ENCODE measurements at regions not wholly inside any gene's neighbourhood (a gene's known extent, or its start where the extent isn't known, plus 50 kb on each side); places are given as distances from the start of the nearest gene placed in this dataset.

GRCh38 chr4:17336069-17336468 is 175.8 kb downstream of the QDPR start:
- DNase-seq, result no peak

DNA sequence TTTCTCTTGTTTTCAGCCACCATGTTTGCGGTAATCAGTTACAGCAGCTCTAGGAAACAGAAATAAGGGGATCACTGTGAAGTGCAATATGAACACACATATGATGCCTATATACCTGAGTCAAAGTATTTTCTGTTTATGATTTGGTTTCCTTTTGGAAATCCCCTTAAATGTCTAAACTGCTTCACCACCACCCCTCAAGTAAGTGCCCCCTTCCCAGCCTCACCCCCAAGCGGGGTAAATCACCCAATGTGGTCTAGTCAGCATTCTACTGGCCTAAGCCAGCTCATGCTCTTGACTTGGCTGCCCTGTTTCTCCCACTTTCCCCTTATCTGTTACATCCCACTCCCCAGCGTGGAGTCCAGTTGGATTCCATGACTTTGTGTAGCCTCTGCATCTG is 176.5 kb downstream of the QDPR start:
- no peak for DNase-seq

GRCh38 chr4:17332478-17332877 is 179.4 kb downstream of the QDPR start:
- no peak for DNase-seq

GRCh38 chr4:17329046-17329445 is 182.8 kb downstream of the QDPR start:
- no peak for DNase-seq

- no peak for DNase-seq
These were observed 183.6 kb downstream of the QDPR start for GRCh38 chr4:17328141-17328815.

- DNase-seq, result no peak
These were observed 184.3 kb downstream of the QDPR start for GRCh38 chr4:17327591-17327990.

DNA sequence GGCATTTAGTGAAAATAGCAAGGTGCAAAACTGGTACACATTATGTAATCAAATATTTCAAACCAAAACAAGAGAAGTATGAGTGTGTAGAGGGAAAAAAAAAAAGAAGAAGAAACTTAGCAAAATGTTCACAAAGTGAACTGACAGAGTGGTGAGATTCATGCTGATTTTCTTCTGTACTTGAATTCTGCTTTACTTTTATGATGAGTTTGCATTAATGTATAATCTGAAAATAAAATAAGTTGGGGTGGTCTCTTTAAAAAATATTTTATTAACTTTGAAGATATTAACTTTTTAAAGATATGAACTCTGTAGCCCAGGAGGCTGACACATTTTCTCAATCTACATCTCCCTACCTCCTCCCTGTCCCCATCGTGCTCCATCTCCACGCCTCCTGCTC is 185.1 kb downstream of the QDPR start:
- DNase-seq, result no peak

DNA sequence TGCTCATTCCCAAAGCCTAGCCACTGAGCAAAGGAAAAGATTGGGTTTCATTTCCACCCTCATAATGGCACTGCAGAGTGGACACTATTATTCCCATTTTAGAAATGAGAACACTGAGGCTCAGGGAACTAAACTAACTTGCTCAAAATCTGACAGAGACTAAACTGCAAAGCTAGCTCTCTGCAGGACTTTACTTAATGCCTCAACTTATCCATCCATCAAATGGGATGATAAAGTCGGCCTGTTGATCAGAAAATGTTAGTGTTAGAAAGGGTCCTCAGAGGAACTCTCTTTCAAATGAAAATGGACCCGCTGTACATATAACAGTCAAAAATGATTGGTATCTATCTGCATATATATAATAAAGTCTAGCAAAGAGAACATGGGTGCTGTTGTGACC is 186.8 kb downstream of the QDPR start:
- no peak for DNase-seq

- DNase-seq, result no peak
These were observed 187.5 kb downstream of the QDPR start for GRCh38 chr4:17324386-17324830.

DNA sequence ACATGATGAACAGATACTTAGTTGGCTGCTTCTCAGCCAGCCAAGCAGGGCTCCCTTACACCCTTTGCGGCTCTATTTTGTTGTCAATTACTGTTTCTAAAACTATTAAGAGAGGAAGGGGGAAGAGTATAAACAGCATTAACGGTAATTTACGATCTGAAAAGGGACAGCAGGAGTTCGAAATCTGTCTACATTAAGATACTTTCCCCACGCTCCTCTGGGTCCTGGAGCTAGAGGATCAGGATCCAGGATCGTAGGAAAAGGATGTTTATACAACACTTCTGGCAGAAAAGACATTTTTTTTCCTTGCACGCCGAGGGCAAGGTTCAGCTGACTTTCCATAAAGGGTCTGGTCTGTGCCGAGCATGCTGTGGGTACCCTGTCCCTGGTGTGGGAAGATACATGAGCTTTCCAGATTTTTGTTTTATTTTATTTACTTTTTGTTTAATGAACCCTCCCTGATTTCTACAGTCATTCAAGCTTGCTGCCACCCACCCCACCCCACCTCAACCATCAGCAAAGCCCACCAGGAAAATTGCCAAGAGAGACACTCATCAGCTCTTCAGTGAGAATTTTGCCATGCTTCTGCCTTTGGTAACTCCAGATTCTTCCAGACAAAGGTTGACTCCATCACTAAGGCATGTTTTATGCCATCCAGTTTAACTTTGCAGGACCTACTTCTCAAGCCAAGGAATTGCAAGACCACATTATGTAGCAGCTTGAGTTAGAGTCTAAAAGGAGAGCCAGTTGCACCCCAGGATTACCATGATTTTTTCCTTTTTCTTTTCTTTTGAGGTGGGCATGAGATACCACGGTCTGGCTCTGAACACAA is 188.1 kb downstream of the QDPR start:
- no peak for DNase-seq

DNA sequence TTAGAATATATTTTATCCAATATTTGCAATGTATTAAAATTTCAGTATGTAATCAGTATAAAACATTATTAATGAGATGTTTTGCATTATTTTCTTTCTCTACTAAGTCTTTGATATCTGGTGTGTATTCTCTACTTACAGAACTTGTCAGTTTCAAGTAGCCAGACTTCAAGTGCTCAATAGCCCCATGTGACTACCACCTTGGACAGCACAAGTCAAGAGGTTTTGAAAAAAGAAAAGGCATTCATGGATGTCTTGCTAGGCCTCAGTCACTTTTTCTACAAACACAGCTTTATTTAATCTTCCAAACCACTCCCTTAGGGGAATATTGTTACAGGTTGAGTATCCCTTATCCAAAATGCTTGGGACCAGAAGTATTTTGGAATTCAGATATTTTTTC is 189.4 kb downstream of the QDPR start:
- no peak for DNase-seq

DNA sequence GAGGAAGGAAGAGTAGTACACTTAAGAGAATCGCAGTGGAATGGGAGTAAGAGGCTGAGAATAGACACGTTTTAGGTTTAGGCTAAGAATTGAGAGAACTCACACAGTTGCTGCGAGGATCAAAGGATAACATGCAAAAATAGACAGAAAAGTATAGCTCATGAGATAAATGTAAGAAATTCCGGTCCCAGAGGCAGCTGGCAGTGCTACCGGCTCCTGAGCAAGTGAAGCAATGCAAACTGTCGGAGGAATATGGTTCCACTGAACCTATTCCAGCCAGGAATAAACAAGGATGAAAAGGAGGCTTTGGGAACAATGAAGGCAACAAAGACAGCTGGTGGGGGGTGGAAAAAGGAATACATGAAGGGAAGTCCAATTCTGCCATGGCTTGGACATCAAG is 191.8 kb downstream of the QDPR start:
- DNase-seq, result no peak

DNA sequence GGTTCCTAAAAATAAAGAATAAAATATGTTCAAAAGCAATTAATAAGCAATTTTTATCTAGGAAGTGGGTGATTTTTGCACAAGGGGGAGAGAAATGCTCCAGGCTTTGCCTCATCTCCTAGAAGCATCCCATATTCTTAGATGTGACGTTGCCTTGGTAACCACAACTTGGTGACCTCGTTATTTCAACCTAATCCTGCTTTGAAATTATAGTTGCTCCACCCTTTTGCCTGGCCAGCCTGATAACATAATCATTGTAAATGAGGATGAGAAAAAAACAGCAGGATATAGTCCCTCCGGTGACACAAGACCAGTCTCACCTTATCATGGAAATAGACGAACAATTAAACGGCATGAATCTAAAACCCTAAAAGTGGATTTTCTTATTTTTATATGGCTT is 194.4 kb downstream of the QDPR start:
- DNase-seq, result no peak

GRCh38 chr4:17316566-17316965 is 195.3 kb downstream of the QDPR start:
- DNase-seq, result no peak

GRCh38 chr4:17315459-17315858 is 196.4 kb downstream of the QDPR start:
- no peak for DNase-seq

DNA sequence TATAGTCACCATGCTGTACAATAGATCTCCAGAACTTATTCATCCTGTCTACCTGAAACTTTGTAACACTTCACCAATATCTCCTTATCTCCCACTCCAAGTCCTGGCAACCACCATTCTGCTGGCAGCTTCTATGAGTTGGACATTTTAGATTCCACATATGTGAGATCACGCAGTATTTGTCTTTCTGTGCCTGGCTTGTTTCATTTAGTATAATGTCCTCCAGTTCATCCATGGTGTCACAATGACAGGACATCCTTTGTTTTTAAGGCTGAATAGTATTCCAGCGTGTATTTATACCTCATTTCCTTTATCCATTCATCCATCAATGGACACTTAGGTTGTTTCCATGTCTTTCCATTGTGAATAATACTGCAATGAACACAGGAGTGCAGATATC is 198.7 kb downstream of the QDPR start:
- no peak for DNase-seq

DNA sequence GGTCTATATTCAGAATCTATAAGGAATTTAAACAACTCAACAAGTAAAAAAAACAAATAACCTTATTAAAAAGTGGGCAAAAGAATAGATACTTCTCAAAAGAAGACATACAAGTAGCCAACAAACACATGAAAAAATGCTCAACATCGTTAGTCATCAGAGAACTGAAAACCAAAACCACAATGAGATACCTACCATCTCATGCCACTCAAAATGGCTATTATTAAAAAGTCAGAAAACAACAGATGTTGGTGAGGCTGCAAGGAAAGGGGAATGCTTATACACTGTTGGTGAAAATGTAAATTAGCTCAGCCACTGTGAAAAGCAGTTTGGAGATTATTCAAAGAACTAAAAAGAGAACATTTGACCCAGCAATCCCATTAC is 201.6 kb downstream of the QDPR start:
- no peak for DNase-seq

- DNase-seq, result no peak
These were observed 202.2 kb downstream of the QDPR start for GRCh38 chr4:17309567-17310268.

- no peak for DNase-seq
These were observed 210.0 kb downstream of the QDPR start for GRCh38 chr4:17301869-17302268.

- no peak for DNase-seq
These were observed 210.6 kb downstream of the QDPR start for GRCh38 chr4:17301266-17301665.

DNA sequence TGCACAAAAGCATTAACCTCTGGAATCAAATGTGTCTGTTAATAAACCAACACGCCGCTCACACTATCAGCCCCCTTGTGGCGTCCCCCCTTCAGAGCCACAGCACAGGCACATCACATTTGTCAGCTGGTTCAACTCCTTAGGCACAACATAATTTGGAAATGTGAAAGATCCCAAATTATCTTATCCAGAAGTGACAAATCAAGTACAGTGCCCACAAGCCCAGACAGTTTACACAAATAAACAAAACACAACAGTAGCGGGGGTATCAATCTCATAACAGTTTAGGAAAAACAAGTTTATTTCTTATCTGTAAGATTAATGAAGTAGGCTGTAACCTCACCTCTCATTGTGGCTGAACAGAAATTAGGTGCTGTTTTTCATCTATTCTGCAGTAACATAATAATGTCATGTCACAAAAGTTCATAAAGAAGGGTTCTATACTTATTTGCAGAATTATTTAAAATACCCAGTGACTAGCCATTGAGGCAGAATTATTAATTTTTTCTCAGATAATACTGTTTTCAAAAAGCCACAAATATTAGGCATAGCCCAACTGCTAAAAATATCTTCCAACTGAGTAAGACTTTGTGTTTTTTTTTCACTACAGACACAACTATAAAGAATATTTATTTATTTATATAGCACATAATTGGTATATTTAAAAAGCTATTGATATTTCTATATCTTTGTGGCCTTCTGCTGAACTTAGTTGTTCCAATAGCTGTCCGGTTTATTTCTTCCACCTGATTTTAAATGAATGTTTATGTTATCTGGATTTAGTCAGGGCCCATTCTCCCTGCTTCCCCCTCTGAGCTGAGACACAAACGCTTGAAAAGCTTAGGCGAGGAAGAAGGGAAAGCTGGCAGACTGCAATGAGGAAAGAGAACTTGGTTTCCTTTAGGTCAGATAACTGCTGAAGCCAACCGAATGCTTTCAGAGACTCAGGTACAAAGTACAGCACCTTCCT is 214.7 kb downstream of the QDPR start:
- DNase-seq, result no peak

GRCh38 chr4:17293901-17294300 is 218.0 kb downstream of the QDPR start:
- DNase-seq, result no peak

- DNase-seq, result no peak
These were observed 223.7 kb downstream of the QDPR start for GRCh38 chr4:17288151-17288550.

All from NCI-H524 treated with DMSO at 0.1 percent for 48 hours (cell line).